ENCODE measurements at regions not wholly inside any gene's neighbourhood (a gene's known extent, or its start where the extent isn't known, plus 50 kb on each side); places are given as distances from the start of the nearest gene placed in this dataset.

DNA sequence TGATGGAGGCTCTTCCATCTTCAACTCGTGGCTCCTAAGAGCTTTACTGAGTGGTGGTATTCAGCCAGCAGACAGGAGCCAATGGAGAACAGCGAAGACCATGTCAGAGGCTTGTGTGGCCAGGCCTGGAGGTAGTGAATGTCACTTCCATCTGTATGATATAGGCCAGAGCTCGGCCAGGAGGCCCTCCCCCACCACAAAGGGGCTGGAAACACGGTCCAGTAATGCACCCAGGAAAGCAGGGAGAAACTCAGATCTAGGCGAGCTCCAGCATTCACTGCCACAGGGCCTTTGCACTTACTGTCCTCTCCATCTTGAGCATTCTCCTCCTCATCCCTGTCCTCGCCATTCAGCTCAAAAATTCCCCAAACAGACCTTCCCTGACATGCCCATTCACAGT, 555.3 kb upstream of the C16orf82 start:
- TF ChIP-seq, protein P1, sequence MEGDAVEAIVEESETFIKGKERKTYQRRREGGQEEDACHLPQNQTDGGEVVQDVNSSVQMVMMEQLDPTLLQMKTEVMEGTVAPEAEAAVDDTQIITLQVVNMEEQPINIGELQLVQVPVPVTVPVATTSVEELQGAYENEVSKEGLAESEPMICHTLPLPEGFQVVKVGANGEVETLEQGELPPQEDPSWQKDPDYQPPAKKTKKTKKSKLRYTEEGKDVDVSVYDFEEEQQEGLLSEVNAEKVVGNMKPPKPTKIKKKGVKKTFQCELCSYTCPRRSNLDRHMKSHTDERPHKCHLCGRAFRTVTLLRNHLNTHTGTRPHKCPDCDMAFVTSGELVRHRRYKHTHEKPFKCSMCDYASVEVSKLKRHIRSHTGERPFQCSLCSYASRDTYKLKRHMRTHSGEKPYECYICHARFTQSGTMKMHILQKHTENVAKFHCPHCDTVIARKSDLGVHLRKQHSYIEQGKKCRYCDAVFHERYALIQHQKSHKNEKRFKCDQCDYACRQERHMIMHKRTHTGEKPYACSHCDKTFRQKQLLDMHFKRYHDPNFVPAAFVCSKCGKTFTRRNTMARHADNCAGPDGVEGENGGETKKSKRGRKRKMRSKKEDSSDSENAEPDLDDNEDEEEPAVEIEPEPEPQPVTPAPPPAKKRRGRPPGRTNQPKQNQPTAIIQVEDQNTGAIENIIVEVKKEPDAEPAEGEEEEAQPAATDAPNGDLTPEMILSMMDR (IDR thresholded peaks at IDR 0.05; ENCODE audit: unreplicated experiment) = no peak
- intact Hi-C loops (cut with micrococcal nuclease; ENCODE audit: unreplicated experiment) = no loop called here
- H3K36me3 Mint-ChIP-seq (ENCODE audit: insufficient read depth, unreplicated experiment) = no peaks in the 10 kb centered on the region
- H3K27me3 Mint-ChIP-seq (ENCODE audit: unreplicated experiment) = no peaks in the 10 kb centered on the region
- H3K4me1 Mint-ChIP-seq (ENCODE audit: low read depth, unreplicated experiment) = no peaks in the 10 kb centered on the region
- no peak overlapping the region for H3K4me3 Mint-ChIP-seq (ENCODE audit: low read depth, unreplicated experiment)
- no peak for DNase-seq
- no TSS peak for BruUV-seq (replicated peaks)
- no peak overlapping the region for H3K27ac Mint-ChIP-seq (ENCODE audit: unreplicated experiment)
- peaks cover 14% of the 10 kb centered on the region for H3K9me3 Mint-ChIP-seq (ENCODE audit: low read depth, unreplicated experiment)
- CTCF ChIA-PET = no interaction called here

DNA sequence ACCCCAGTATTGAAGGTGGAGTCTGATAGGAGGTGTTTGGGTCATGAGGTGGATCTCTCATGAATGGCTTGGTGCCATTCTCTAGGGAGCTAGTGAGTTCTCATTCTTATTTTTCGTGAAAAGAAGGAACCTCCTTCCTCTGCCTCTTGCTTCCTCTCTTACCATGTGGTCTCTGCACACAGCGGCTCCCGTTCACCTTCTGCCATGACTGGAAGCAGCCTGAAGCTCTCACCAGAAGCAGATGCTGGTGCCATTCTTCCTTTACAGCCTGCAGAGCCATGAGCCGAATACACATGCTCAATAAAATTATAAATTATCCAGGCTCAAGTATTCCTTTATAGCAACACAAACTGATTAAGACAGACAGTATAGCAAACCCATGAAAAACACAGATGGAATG, 545.1 kb upstream of the C16orf82 start:
- Mint-ChIP-seq H3K4me3 (ENCODE audit: low read depth, unreplicated experiment) (no peak overlapping the region), H3K27me3 (ENCODE audit: unreplicated experiment) (no peaks in the 10 kb centered on the region), H3K27ac (ENCODE audit: unreplicated experiment) (no peak overlapping the region), H3K9me3 (ENCODE audit: low read depth, unreplicated experiment) (peaks cover 12% of the 10 kb centered on the region), H3K4me1 (ENCODE audit: low read depth, unreplicated experiment) (no peaks in the 10 kb centered on the region), H3K36me3 (ENCODE audit: insufficient read depth, unreplicated experiment) (no peaks in the 10 kb centered on the region)
- CTCF ChIA-PET = no interaction called here
- intact Hi-C loops (cut with micrococcal nuclease; ENCODE audit: unreplicated experiment) = no loop called here
- TF ChIP-seq, protein P1 (IDR thresholded peaks at IDR 0.05; ENCODE audit: unreplicated experiment) = no peak
- no peak for DNase-seq
- BruUV-seq (replicated peaks) = no TSS peak

DNA sequence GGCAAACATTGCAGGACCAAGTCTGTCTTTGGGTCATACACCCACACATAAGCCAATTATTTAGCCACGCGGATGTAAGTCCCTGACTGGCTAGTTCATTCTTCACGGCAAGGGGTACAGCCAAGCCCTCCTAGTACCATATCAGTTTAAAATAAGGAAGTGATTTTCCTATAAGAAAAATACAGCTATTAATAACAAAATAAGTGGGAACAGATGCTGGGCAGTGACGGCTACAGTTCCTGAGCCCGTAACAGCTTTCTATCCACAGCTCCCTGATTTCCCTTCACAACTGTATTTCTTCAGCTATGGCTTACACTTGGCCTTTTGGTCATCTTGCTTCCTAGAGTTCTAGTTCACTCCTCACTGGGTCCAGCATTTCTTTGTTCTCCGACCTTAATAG, 542.4 kb upstream of the C16orf82 start:
- intact Hi-C loops (cut with micrococcal nuclease; ENCODE audit: unreplicated experiment) = no loop called here
- Mint-ChIP-seq H3K4me3 (ENCODE audit: low read depth, unreplicated experiment) (no peak overlapping the region), H3K9me3 (ENCODE audit: low read depth, unreplicated experiment) (peaks cover 11% of the 10 kb centered on the region), H3K36me3 (ENCODE audit: insufficient read depth, unreplicated experiment) (no peaks in the 10 kb centered on the region), H3K27ac (ENCODE audit: unreplicated experiment) (no peak overlapping the region), H3K27me3 (ENCODE audit: unreplicated experiment) (no peaks in the 10 kb centered on the region), H3K4me1 (ENCODE audit: low read depth, unreplicated experiment) (no peaks in the 10 kb centered on the region)
- CTCF ChIA-PET = interaction anchor here (0.7 kb wide), 1 partner anchor 66 kb away, joined by 4 read pairs; no protein-coding TSS in a partner anchor
- no peak for DNase-seq
- TF ChIP-seq, protein P1 (IDR thresholded peaks at IDR 0.05; ENCODE audit: unreplicated experiment) = no peak
- no TSS peak for BruUV-seq (replicated peaks)

DNA sequence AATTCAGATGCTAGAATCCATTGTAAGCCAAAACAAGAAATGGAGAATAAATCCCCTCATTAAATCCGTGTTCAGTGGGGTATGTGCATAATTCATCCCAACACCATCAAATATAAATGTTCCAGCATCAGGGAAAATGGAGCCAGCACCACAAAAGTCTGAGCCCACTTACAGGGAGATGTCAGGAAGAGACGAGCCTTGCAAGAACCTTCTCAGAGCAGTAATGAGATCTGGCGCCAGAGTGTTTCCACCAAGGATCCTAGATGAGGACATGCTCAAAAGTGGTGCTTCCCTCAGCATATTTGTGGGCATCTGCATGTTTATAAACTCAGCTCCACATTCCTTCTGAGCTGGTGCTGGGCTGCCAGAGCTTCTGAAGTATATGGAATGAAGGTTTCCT, 541.9 kb upstream of the C16orf82 start:
- Mint-ChIP-seq H3K27ac (ENCODE audit: unreplicated experiment) (no peak overlapping the region), H3K9me3 (ENCODE audit: low read depth, unreplicated experiment) (peaks cover 11% of the 10 kb centered on the region), H3K4me1 (ENCODE audit: low read depth, unreplicated experiment) (no peaks in the 10 kb centered on the region), H3K27me3 (ENCODE audit: unreplicated experiment) (no peaks in the 10 kb centered on the region), H3K4me3 (ENCODE audit: low read depth, unreplicated experiment) (no peak overlapping the region), H3K36me3 (ENCODE audit: insufficient read depth, unreplicated experiment) (no peaks in the 10 kb centered on the region)
- intact Hi-C loops (cut with micrococcal nuclease; ENCODE audit: unreplicated experiment) = no loop called here
- no peak for DNase-seq
- TF ChIP-seq, protein P1 (IDR thresholded peaks at IDR 0.05; ENCODE audit: unreplicated experiment) = no peak
- CTCF ChIA-PET = no interaction called here
- no TSS peak for BruUV-seq (replicated peaks)

DNA sequence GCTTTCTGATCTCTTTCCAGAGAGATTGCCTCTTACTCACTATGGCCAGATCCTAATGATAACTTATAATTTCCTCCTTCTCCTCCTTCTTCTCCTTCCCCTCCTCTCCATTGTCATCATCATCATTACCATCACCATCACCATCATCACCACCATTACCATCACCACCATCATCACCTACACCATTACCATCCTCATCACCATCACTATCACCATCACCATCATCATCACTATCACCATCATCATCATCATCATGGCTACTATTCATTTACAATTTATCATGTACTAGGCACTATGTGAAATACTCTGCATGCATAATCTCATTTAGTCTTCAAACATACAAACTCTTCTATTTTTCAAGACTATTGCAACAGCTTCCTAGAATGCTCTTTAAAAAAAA, 540.9 kb upstream of the C16orf82 start:
- TF ChIP-seq, protein P1 (IDR thresholded peaks at IDR 0.05; ENCODE audit: unreplicated experiment) = no peak
- no peak for DNase-seq
- CTCF ChIA-PET = no interaction called here
- no peak overlapping the region for H3K27ac Mint-ChIP-seq (ENCODE audit: unreplicated experiment)
- BruUV-seq (replicated peaks) = no TSS peak
- H3K9me3 Mint-ChIP-seq (ENCODE audit: low read depth, unreplicated experiment) = peaks cover 11% of the 10 kb centered on the region
- H3K4me1 Mint-ChIP-seq (ENCODE audit: low read depth, unreplicated experiment) = no peaks in the 10 kb centered on the region
- H3K36me3 Mint-ChIP-seq (ENCODE audit: insufficient read depth, unreplicated experiment) = no peaks in the 10 kb centered on the region
- H3K27me3 Mint-ChIP-seq (ENCODE audit: unreplicated experiment) = no peaks in the 10 kb centered on the region
- intact Hi-C loops (cut with micrococcal nuclease; ENCODE audit: unreplicated experiment) = no loop called here
- H3K4me3 Mint-ChIP-seq (ENCODE audit: low read depth, unreplicated experiment) = no peak overlapping the region

Measured in Calu3 (cell line).